ENCODE measurements at regions not wholly inside any gene's neighbourhood (a gene's known extent, or its start where the extent isn't known, plus 50 kb on each side); places are given as distances from the start of the nearest gene placed in this dataset.

DNA sequence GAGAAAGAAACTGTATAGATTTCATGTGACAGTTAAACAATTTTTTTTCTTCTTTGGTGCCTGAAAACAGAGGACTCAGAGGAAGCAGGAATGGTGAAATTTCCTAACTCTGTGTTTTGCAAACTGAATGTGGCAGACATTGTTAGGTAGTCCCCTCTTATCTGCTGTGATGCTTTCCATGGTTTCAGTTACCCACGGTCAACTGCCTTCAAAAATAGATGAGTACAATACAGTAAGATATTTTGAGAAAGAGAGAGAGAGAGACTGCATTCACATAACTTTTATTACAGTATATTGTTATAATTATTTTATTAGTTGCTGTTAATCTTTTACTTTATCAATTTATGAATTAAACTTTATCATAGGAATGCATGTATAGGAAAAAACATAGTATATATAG lies 627.2 kb downstream of the CCDC171 start:
- TF ChIP-seq REST (IDR thresholded peaks at IDR 0.05; ENCODE audit: insufficient read depth in 1 of 2, low read depth in 2 of 2, low read length in 1 of 2) (no peak), CTCF (IDR thresholded peaks at IDR 0.05) (no peak), POLR2AphosphoS5 (IDR thresholded peaks at IDR 0.05; ENCODE audit: low read depth, low read length) (no peak), SIN3A (IDR thresholded peaks at IDR 0.05; ENCODE audit: borderline replicate concordance, insufficient read depth, low read depth, low read length) (no peak)
